ENCODE measurements at regions not wholly inside any gene's neighbourhood (a gene's known extent, or its start where the extent isn't known, plus 50 kb on each side); places are given as distances from the start of the nearest gene placed in this dataset.

DNA sequence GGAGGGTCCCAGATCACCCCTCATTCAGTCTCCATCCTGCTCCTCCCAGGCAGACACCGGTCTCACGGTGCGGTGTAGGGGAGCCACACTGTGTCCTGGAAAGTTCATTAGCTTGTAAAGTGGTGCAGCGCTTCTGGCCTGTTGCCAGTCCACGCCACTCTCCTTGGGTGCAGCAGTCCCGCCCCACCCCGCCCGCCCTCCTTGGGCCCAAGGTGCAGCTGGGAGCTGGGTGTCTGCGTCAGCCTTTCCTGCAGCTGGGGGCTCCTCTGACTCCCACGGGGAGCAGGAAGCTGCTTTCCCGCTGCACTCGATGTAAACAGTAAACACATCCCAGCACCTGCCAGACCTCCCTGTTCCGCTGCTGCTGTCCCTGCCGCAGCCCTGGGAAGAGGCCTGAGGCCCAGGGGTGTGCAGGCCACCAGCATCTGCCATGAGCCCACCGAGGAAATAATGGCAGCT, 53.8 kb upstream of the ASB18 start:
- H3K9me3 ChIP-seq, result peaks cover 6% of the 10 kb centered on the region; the same call in 1 of the 2 replicates
- no peaks in the 10 kb centered on the region for H3K27me3 ChIP-seq
- H3K27ac ChIP-seq, result no peak overlapping the region
- peak overlapping the region; percentile 50; the same call in 1 of the 2 replicates for H3K4me2 ChIP-seq
- no peak overlapping the region for H3K4me3 ChIP-seq
- no peak overlapping the region for H3K9ac ChIP-seq
- TF ChIP-seq Cebpa-rat (IDR thresholded peaks at IDR 0.05), result no peak
- peaks cover 13% of the 10 kb centered on the region for H3K4me1 ChIP-seq
- H4K20me1 ChIP-seq, result no peaks in the 10 kb centered on the region
- no peaks in the 10 kb centered on the region for H3K36me3 ChIP-seq

GRCh38 chr2:236318401-236318800, 54.2 kb upstream of the ASB18 start:
- H3K4me3 ChIP-seq, result no peak overlapping the region
- peaks cover 4% of the 10 kb centered on the region; the same call in 1 of the 2 replicates for H3K9me3 ChIP-seq
- peak overlapping the region; percentile 50; the same call in 1 of the 2 replicates for H3K4me2 ChIP-seq
- no peaks in the 10 kb centered on the region for H3K36me3 ChIP-seq
- TF ChIP-seq Cebpa-rat (IDR thresholded peaks at IDR 0.05), result no peak
- peaks cover 13% of the 10 kb centered on the region for H3K4me1 ChIP-seq
- H3K27me3 ChIP-seq, result no peaks in the 10 kb centered on the region
- no peaks in the 10 kb centered on the region for H4K20me1 ChIP-seq
- no peak overlapping the region for H3K27ac ChIP-seq
- no peak overlapping the region for H3K9ac ChIP-seq

DNA sequence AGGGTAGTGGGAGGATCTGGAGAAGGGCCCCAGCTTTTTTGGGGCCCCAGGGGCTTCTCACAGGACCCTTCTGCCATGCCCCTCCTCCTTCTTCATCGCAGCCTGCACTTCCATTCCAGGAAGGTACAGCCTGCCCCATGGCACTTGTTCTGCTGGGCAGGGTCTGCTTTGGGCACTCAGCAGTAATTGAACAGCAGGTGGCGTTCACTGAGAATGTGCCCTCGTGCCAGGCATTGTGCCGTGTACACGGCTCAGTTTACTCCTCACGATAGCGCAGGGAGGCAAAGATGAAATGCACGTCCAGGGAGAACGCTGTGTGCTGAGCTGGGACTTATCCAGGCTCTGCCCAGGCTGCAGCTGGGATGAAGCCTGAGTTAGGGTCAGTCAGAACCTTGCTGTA, 54.8 kb upstream of the ASB18 start:
- Histone ChIP-seq H3K27me3 (no peaks in the 10 kb centered on the region), H3K4me3 (no peak overlapping the region), H3K9ac (no peak overlapping the region), H4K20me1 (no peaks in the 10 kb centered on the region), H3K4me2 (no peak overlapping the region), H3K27ac (no peak overlapping the region), H3K36me3 (no peaks in the 10 kb centered on the region), H3K4me1 (peaks cover 13% of the 10 kb centered on the region), H3K9me3 (no peaks in the 10 kb centered on the region)
- TF ChIP-seq Cebpa-rat (IDR thresholded peaks at IDR 0.05), result no peak

DNA sequence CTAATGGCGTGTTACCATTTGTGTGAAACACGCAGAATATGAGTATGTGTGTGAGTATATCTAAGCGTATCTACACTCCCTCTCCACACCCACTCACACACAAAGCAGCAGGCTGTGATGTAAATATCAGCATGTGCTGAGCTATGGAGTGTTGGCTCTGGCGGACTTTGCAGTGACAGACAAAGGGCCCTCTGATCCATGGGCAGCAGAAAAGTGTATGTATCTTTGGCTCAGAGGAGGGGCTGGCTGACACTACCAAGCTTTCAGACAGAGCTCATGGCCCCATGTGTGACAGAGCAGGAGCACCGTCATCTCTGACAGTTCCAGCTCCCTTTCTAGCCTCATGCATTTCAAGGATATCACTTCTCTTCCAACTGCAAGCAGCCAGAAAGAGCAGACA, 57.2 kb upstream of the ASB18 start:
- Histone ChIP-seq H3K9me3 (no peaks in the 10 kb centered on the region), H3K4me2 (no peak overlapping the region), H3K4me3 (no peak overlapping the region), H3K9ac (no peak overlapping the region), H3K27ac (no peak overlapping the region), H3K27me3 (no peaks in the 10 kb centered on the region), H3K4me1 (peaks cover 13% of the 10 kb centered on the region), H4K20me1 (no peaks in the 10 kb centered on the region), H3K36me3 (no peaks in the 10 kb centered on the region)
- no peak for TF ChIP-seq Cebpa-rat (IDR thresholded peaks at IDR 0.05)

DNA sequence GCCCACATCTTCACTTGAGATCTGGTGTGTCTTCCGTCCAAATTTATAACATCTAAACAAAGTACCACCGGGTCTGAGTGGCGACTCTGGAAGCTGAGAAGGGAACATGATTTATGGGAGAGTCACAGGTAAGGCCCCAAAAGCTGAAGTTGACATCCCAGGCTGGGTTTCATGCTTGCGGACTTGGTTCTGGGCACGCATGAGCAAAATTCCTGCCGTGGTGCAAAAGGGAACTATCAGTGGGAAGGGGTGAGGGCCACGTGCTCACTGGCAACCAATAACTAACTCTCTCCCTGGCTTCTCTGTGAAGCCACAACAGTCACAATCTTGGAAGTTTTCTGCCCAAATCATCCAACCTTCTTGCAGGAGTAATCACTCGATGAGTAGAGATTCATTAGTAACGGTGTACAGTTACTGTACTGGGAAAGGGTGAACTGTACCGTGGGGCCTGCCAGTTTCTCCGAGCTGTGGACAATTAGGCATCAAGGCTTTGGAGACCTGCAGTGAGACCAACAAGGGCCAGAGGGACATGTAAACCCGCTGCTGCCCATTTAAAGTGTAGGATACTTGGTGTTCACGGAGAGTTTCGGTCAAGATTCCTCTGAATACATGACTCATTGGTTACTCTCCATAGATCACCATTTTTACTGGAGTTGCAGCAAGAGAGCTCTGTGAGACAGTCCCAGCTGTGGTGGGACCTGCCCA, 69.4 kb upstream of the ASB18 start:
- Histone ChIP-seq H3K9ac (no peak overlapping the region), H3K27ac (no peak overlapping the region), H3K27me3 (no peaks in the 10 kb centered on the region), H3K9me3 (no peaks in the 10 kb centered on the region), H3K4me2 (peak overlapping the region; percentile 18; the same call in 1 of the 2 replicates), H3K4me1 (peaks cover 24% of the 10 kb centered on the region), H3K4me3 (no peak overlapping the region), H3K36me3 (no peaks in the 10 kb centered on the region), H4K20me1 (no peaks in the 10 kb centered on the region)
- no peak for TF ChIP-seq Cebpa-rat (IDR thresholded peaks at IDR 0.05)

DNA sequence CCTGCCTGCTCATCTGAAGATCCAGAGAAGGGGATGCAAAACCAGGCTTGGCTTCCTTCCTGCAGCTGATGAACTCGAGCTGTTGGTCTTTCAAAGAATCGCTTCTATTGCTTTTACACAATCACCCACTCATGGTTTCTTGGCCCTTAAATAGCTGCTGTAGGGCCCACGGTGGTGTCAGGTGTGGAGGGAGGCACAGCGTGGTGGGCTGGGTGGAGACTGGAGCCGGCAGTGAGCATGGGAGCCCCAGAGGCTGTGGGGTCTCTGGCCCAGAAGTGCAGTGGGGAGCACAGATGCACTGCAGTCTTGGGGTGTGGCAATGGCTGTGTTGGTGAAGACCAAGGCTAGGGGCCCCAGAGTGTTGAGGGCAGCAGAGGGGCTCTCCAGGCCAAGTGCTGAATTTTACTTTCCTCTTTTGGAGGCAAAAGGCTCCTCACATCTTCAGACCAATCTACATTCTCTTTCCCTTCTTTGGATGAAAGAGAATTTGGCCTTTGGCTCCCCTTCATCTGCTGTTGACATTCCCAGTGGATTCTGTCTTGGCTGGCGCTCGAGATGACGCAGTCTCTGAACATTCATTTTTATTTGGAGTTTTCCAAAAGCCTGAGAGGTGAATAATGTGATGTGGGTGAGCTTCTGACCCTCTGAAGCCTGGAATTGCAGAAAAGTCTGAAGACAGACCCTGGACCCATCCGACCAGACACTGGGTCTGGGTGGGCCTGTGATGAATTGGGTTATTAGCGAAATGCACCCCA, 70.1 kb upstream of the ASB18 start:
- H3K27ac ChIP-seq, result no peak overlapping the region
- no peaks in the 10 kb centered on the region for H3K36me3 ChIP-seq
- no peaks in the 10 kb centered on the region for H3K27me3 ChIP-seq
- H3K4me1 ChIP-seq, result peaks cover 31% of the 10 kb centered on the region
- H3K4me3 ChIP-seq, result no peak overlapping the region
- H4K20me1 ChIP-seq, result no peaks in the 10 kb centered on the region
- no peaks in the 10 kb centered on the region for H3K9me3 ChIP-seq
- H3K9ac ChIP-seq, result no peak overlapping the region
- H3K4me2 ChIP-seq, result peak overlapping the region; percentile 18; the same call in 1 of the 2 replicates
- no peak for TF ChIP-seq Cebpa-rat (IDR thresholded peaks at IDR 0.05)

DNA sequence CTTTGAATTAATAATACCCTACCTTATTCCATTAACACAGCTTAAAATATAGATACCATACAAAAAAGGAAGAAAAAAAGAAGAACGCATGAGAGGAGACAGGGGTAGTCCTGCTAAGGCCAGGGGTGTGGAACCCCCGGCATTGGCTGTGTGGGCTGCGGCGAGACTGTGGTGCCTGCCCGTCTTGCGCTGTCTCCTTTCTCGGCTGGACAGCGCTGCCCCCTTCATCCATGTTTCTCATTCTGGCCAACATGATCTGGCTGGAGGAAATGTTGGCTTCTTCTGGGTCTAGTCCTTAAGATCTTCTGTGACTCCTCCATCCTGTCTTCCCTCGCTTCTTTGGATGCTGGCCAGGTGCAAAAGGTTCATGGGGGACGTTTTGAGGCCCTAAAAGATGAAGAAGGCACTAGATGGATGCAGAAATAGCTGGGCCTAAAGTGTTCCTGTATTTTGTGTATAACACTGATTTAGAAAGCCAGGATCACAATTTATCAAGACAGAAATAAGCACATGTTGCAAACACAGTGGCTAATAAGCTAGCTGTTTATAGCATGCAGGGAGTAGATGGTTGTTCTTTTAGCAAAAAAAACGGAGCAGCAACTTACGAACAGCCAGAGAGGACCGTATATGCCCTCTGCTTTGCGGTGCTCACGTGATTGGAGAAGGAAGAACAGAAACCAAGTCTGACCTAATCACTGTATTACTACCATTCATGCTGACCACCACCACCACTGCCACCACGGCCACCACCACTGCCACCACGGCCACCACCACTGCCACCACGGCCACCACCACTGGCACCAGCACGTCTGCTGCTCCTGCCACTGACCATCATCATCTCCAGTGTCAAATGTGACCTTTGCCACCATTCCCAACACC, 71.7 kb upstream of the ASB18 start:
- Histone ChIP-seq H4K20me1 (no peaks in the 10 kb centered on the region), H3K4me3 (no peak overlapping the region), H3K27me3 (no peaks in the 10 kb centered on the region), H3K36me3 (no peaks in the 10 kb centered on the region), H3K4me2 (no peak overlapping the region), H3K4me1 (peaks cover 36% of the 10 kb centered on the region), H3K9me3 (0 out of 2 replicates have a peak, but pooled peaks cover 5% of the 10 kb centered on the region), H3K9ac (no peak overlapping the region), H3K27ac (no peak overlapping the region)
- TF ChIP-seq Cebpa-rat (IDR thresholded peaks at IDR 0.05), result no peak

- H3K4me3 ChIP-seq, result no peak overlapping the region
- no peaks in the 10 kb centered on the region for H3K36me3 ChIP-seq
Measured at GRCh38 chr2:236336575-236337464, 72.6 kb upstream of the ASB18 start.

More at GRCh38 chr2:236336575-236337464, 72.6 kb upstream of the ASB18 start:
- H3K4me2 ChIP-seq, result peak overlapping the region; percentile 73
- H3K27ac ChIP-seq, result no peak overlapping the region
- TF ChIP-seq Cebpa-rat (IDR thresholded peaks at IDR 0.05), result no peak
- H3K9me3 ChIP-seq, result 0 out of 2 replicates have a peak, but pooled peaks cover 5% of the 10 kb centered on the region
- H4K20me1 ChIP-seq, result no peaks in the 10 kb centered on the region
- H3K9ac ChIP-seq, result no peak overlapping the region
- H3K27me3 ChIP-seq, result no peaks in the 10 kb centered on the region
- H3K4me1 ChIP-seq, result peaks cover 41% of the 10 kb centered on the region

Data from BLaER1 (cell line).